ENCODE measurements at regions not wholly inside any gene's neighbourhood (a gene's known extent, or its start where the extent isn't known, plus 50 kb on each side); places are given as distances from the start of the nearest gene placed in this dataset.

DNA sequence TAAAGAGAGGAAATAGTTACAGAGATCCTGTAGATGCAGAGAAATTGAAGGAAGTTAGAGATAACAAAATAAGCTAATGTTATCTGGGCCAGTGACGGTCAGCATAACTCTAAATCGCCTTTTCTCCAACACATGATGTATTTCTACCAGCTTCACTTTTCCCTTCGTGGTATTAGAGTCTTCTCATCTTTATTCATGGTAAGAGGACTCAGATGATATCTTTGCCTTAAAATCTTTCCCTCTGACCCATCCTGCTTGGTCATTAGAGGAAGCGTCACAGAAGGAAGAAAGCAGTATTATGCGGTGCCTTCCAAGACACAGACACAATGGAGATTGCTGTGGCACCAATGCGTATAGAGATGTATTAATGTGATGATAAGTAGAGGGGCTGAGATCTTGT is 320.7 kb upstream of the GOLIM4 start:
- ChIA-PET CTCF (no interaction called here), RAD21 (ENCODE audit: low non-redundant PET in 1 of 2, low total read pairs in 2 of 2, uncharacterized antibody in 2 of 2, unreplicated experiment in 2 of 2) (no interaction called here), POLR2A (no interaction called here)
- Histone ChIP-seq H2AFZ (ENCODE audit: low read depth, low read length, poor library complexity, severe bottlenecking) (no peak overlapping the region), H3K4me1 (ENCODE audit: control insufficient read depth in 1 of 2, insufficient read depth in 2 of 2, low read length in 2 of 2) (no peaks in the 10 kb centered on the region), H3K36me3 (ENCODE audit: control insufficient read depth in 1 of 2, insufficient read depth in 2 of 2, low read length in 2 of 2) (no peaks in the 10 kb centered on the region), H3K79me2 (ENCODE audit: insufficient read depth, low read length) (no peaks in the 10 kb centered on the region), H3K9me2 (ENCODE audit: insufficient read depth) (no peaks in the 10 kb centered on the region), H4K20me1 (ENCODE audit: insufficient read depth) (no peaks in the 10 kb centered on the region; the same call in 1 of the 2 replicates), H3K9ac (ENCODE audit: low read length) (no peak overlapping the region), H3K27ac (ENCODE audit: low read depth, low read length) (no peak overlapping the region), H3K27me3 (ENCODE audit: insufficient read depth, low read length) (peaks cover 16% of the 10 kb centered on the region; the same call in 1 of the 2 replicates), H3K4me2 (ENCODE audit: low read length) (no peak overlapping the region), H3K4me3 (replicated peaks in 1 of 2; ENCODE audit: low read depth in 1 of 2, low read length in 2 of 2) (no peak overlapping the region), H3K9me3 (ENCODE audit: control insufficient read depth in 1 of 2, insufficient read depth in 1 of 2, low read depth in 1 of 2, low read length in 2 of 2) (no peaks in the 10 kb centered on the region)
- no peak for ATAC-seq
- TF ChIP-seq YY1 (IDR thresholded peaks at IDR 0.05; ENCODE audit: extremely low read depth, insufficient replicate concordance, low read depth, low read length) (no peak), SIN3A (IDR thresholded peaks at IDR 0.05; ENCODE audit: low read depth) (no peak), EZH2 (IDR thresholded peaks at IDR 0.05) (no peak), ZFX (IDR thresholded peaks at IDR 0.05) (no peak), SRF (IDR thresholded peaks at IDR 0.05; ENCODE audit: low read depth) (no peak), ELF1 (IDR thresholded peaks at IDR 0.05; ENCODE audit: borderline replicate concordance, low read depth) (no peak), CEBPB (IDR thresholded peaks at IDR 0.05; ENCODE audit: low read depth) (no peak), TCF7L2 (IDR thresholded peaks at IDR 0.05; ENCODE audit: borderline replicate concordance, extremely low read depth, insufficient read depth, insufficient read length) (no peak), ZNF274 (IDR thresholded peaks at IDR 0.05; ENCODE audit: low read depth, low read length) (no peak), POLR2A (IDR thresholded peaks at IDR 0.05; ENCODE audit: borderline replicate concordance, extremely low read depth, insufficient read depth, insufficient read length) (no peak), FOSL1 (IDR thresholded peaks at IDR 0.05; ENCODE audit: low read depth) (no peak), EGR1 (IDR thresholded peaks at IDR 0.05; ENCODE audit: low read depth) (no peak)
- TF ChIP-seq, protein P1, sequence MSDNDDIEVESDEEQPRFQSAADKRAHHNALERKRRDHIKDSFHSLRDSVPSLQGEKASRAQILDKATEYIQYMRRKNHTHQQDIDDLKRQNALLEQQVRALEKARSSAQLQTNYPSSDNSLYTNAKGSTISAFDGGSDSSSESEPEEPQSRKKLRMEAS (IDR thresholded peaks at IDR 0.05), result no peak
- TF ChIP-seq, protein P2, sequence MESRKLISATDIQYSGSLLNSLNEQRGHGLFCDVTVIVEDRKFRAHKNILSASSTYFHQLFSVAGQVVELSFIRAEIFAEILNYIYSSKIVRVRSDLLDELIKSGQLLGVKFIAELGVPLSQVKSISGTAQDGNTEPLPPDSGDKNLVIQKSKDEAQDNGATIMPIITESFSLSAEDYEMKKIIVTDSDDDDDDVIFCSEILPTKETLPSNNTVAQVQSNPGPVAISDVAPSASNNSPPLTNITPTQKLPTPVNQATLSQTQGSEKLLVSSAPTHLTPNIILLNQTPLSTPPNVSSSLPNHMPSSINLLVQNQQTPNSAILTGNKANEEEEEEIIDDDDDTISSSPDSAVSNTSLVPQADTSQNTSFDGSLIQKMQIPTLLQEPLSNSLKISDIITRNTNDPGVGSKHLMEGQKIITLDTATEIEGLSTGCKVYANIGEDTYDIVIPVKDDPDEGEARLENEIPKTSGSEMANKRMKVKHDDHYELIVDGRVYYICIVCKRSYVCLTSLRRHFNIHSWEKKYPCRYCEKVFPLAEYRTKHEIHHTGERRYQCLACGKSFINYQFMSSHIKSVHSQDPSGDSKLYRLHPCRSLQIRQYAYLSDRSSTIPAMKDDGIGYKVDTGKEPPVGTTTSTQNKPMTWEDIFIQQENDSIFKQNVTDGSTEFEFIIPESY (IDR thresholded peaks at IDR 0.05; ENCODE audit: extremely low read depth, insufficient replicate concordance, low read length), result no peak
- TF ChIP-seq, protein P3, sequence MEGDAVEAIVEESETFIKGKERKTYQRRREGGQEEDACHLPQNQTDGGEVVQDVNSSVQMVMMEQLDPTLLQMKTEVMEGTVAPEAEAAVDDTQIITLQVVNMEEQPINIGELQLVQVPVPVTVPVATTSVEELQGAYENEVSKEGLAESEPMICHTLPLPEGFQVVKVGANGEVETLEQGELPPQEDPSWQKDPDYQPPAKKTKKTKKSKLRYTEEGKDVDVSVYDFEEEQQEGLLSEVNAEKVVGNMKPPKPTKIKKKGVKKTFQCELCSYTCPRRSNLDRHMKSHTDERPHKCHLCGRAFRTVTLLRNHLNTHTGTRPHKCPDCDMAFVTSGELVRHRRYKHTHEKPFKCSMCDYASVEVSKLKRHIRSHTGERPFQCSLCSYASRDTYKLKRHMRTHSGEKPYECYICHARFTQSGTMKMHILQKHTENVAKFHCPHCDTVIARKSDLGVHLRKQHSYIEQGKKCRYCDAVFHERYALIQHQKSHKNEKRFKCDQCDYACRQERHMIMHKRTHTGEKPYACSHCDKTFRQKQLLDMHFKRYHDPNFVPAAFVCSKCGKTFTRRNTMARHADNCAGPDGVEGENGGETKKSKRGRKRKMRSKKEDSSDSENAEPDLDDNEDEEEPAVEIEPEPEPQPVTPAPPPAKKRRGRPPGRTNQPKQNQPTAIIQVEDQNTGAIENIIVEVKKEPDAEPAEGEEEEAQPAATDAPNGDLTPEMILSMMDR (IDR thresholded peaks at IDR 0.05 in 2 of 3, conservative IDR thresholded peaks at IDR 0.05 in 1 of 3; ENCODE audit: borderline replicate concordance in 1 of 3, insufficient read depth in 1 of 3, low read depth in 2 of 3, low read length in 2 of 3), result no peak
- BruUV-seq (replicated peaks), result no TSS peak
- intact Hi-C loops (cut with micrococcal nuclease), result no loop called here
- DNase-seq (ENCODE audit: low read depth, low spot score), result no peak
